ENCODE measurements at regions not wholly inside any gene's neighbourhood (a gene's known extent, or its start where the extent isn't known, plus 50 kb on each side); places are given as distances from the start of the nearest gene placed in this dataset.

GRCh38 chr2:128727914-128728313 lies 409.2 kb upstream of the HS6ST1 start:
- no peaks in the 10 kb centered on the region for H3K36me3 ChIP-seq (ENCODE audit: insufficient read depth, low read length, poor library complexity, severe bottlenecking)
- DNase-seq (ENCODE audit: low spot score): no peak
- no peak for TF ChIP-seq EZH2 (IDR thresholded peaks at IDR 0.05; ENCODE audit: borderline replicate concordance, low read depth, low read length, poor library complexity, severe bottlenecking)
- TF ChIP-seq, protein P1, sequence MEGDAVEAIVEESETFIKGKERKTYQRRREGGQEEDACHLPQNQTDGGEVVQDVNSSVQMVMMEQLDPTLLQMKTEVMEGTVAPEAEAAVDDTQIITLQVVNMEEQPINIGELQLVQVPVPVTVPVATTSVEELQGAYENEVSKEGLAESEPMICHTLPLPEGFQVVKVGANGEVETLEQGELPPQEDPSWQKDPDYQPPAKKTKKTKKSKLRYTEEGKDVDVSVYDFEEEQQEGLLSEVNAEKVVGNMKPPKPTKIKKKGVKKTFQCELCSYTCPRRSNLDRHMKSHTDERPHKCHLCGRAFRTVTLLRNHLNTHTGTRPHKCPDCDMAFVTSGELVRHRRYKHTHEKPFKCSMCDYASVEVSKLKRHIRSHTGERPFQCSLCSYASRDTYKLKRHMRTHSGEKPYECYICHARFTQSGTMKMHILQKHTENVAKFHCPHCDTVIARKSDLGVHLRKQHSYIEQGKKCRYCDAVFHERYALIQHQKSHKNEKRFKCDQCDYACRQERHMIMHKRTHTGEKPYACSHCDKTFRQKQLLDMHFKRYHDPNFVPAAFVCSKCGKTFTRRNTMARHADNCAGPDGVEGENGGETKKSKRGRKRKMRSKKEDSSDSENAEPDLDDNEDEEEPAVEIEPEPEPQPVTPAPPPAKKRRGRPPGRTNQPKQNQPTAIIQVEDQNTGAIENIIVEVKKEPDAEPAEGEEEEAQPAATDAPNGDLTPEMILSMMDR (conservative IDR thresholded peaks at IDR 0.05; ENCODE audit: low read depth, low read length): no peak
- CTCF ChIA-PET: no interaction called here
- no peak overlapping the region for H3K27ac ChIP-seq (ENCODE audit: low read depth, low read length, poor library complexity, severe bottlenecking)
- BruUV-seq (replicated peaks): no TSS peak
- peaks cover 7% of the 10 kb centered on the region for H3K4me1 ChIP-seq (ENCODE audit: insufficient read depth, low read length, poor library complexity, severe bottlenecking)
- intact Hi-C loops (cut with micrococcal nuclease; ENCODE audit: unreplicated experiment): no loop called here
- peaks cover 9% of the 10 kb centered on the region for H3K9me3 ChIP-seq (ENCODE audit: low read depth, low read length, poor library complexity, severe bottlenecking)
- H3K4me3 ChIP-seq (ENCODE audit: low read depth, low read length, poor library complexity, severe bottlenecking): no peak overlapping the region
- no peaks in the 10 kb centered on the region for H3K27me3 ChIP-seq (replicated peaks; ENCODE audit: insufficient read depth, low read depth, low read length, poor library complexity)
- POLR2A ChIA-PET (ENCODE audit: low non-redundant PET): no interaction called here

DNA sequence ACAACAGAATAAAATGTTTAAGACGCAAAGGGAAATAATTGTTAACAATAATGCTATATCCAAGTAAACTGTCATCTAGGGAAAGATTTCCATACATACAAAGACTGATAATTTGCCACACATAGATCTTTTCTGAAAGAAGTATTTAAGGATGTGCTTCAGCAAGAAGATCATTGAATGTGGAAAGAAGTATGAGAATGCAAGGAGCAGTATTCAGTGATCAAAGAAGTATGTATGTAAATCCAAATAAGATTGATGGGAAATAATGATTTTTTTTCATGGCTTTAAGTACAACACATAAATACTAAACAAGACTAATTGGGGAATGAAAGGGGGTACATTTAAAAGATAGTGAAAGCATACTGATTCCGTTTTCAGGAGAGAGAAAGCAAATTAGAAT lies 410.4 kb upstream of the HS6ST1 start:
- CTCF ChIA-PET: no interaction called here
- no TSS peak for BruUV-seq (replicated peaks)

GRCh38 chr2:128731994-128732650 lies 413.5 kb upstream of the HS6ST1 start:
- no peaks in the 10 kb centered on the region for H3K36me3 ChIP-seq (ENCODE audit: insufficient read depth, low read length, poor library complexity, severe bottlenecking)
- no peaks in the 10 kb centered on the region for H3K27me3 ChIP-seq (replicated peaks; ENCODE audit: insufficient read depth, low read depth, low read length, poor library complexity)
- CTCF ChIA-PET: interaction anchor here (0.6 kb wide), 1 partner anchor 122 kb away, joined by 3 read pairs; no protein-coding TSS in a partner anchor
- BruUV-seq (replicated peaks): no TSS peak
- H3K4me1 ChIP-seq (ENCODE audit: insufficient read depth, low read length, poor library complexity, severe bottlenecking): peaks cover 32% of the 10 kb centered on the region
- no peak overlapping the region for H3K4me3 ChIP-seq (ENCODE audit: low read depth, low read length, poor library complexity, severe bottlenecking)
- intact Hi-C loops (cut with micrococcal nuclease; ENCODE audit: unreplicated experiment): loop anchor here (5.0 to 10.0 kb wide), 2 partner anchors 410 to 663 kb away; no protein-coding TSS in a partner anchor
- TF ChIP-seq EZH2 (IDR thresholded peaks at IDR 0.05; ENCODE audit: borderline replicate concordance, low read depth, low read length, poor library complexity, severe bottlenecking): no peak
- TF ChIP-seq, protein P1 (conservative IDR thresholded peaks at IDR 0.05; ENCODE audit: low read depth, low read length): no peak
- no peak for DNase-seq (ENCODE audit: low spot score)
- H3K27ac ChIP-seq (ENCODE audit: low read depth, low read length, poor library complexity, severe bottlenecking): peak overlapping the region; percentile 66
- POLR2A ChIA-PET (ENCODE audit: low non-redundant PET): no interaction called here
- peaks cover 9% of the 10 kb centered on the region for H3K9me3 ChIP-seq (ENCODE audit: low read depth, low read length, poor library complexity, severe bottlenecking)

More for the DNA sequence above, 410.4 kb upstream of the HS6ST1 start:
- Histone ChIP-seq H3K4me3 (ENCODE audit: low read depth, low read length, poor library complexity, severe bottlenecking) (no peak overlapping the region), H3K36me3 (ENCODE audit: insufficient read depth, low read length, poor library complexity, severe bottlenecking) (no peaks in the 10 kb centered on the region), H3K27me3 (replicated peaks; ENCODE audit: insufficient read depth, low read depth, low read length, poor library complexity) (no peaks in the 10 kb centered on the region), H3K27ac (ENCODE audit: low read depth, low read length, poor library complexity, severe bottlenecking) (no peak overlapping the region), H3K4me1 (ENCODE audit: insufficient read depth, low read length, poor library complexity, severe bottlenecking) (peaks cover 17% of the 10 kb centered on the region), H3K9me3 (ENCODE audit: low read depth, low read length, poor library complexity, severe bottlenecking) (peaks cover 9% of the 10 kb centered on the region)
- TF ChIP-seq, protein P1 (conservative IDR thresholded peaks at IDR 0.05; ENCODE audit: low read depth, low read length): no peak
- no peak for TF ChIP-seq EZH2 (IDR thresholded peaks at IDR 0.05; ENCODE audit: borderline replicate concordance, low read depth, low read length, poor library complexity, severe bottlenecking)
- no peak for DNase-seq (ENCODE audit: low spot score)
- intact Hi-C loops (cut with micrococcal nuclease; ENCODE audit: unreplicated experiment): no loop called here
- POLR2A ChIA-PET (ENCODE audit: low non-redundant PET): no interaction called here

All from A673 (cell line).